ENCODE measurements at regions not wholly inside any gene's neighbourhood (a gene's known extent, or its start where the extent isn't known, plus 50 kb on each side); places are given as distances from the start of the nearest gene placed in this dataset.

DNA sequence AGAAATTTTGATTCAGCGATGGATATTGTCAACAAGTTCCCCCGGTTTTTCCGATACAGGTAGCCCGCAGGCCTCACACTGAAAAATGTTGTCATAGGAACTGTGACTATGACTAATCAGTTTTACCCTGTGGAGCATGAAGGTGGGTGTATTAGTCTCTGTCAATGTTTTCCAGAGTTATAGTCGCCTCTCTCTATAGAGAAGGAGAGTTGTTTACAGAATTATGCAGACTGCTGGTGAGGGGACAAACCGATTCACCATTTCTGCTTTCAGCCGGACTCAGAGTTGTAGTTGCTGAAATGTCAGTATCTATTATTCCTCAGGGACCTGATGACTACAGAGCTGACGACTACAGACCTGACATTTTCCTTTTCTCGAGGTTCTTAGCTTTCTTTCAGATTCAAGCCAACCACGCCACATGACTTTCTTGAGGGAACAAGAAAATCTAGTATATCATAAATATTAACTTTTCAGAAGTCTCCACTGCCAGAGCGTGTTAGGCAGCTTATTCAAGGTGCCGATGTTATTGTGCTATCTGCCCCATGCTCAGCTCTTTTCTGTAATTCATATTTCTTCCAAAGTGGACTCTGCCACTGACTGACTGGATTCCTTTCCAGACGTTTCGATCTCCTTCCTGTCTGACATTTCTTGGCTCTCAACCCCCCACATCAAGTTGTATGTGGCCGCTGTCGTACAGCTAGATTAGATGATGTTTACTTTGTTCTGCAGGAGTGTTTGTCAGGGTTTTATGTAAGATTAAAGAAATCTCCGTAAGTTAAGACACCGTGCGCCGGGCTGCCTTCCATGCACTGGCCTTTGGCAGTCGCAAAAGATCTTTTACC is 178.1 kb downstream of the FGF1 start:
- DNase-seq, result no peak

DNA sequence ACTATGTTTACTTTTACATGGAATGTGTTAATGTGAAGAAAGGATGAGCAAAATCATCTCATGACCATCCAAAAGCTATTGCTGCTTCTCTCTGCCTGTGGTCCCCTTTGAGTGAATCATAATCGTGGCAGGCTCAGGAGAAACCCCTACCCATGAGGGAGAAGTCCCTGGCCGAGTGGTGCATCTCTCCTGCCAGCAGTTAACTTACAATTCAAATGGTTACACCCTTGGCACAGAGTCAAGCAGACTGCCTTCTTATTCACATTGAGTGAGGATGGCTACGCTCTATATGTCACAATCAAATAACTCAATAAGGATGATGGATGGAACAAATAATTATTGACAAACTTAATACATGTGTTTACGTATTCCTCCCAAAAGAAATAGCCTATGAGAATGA is 179.1 kb downstream of the FGF1 start:
- DNase-seq, result no peak

DNA sequence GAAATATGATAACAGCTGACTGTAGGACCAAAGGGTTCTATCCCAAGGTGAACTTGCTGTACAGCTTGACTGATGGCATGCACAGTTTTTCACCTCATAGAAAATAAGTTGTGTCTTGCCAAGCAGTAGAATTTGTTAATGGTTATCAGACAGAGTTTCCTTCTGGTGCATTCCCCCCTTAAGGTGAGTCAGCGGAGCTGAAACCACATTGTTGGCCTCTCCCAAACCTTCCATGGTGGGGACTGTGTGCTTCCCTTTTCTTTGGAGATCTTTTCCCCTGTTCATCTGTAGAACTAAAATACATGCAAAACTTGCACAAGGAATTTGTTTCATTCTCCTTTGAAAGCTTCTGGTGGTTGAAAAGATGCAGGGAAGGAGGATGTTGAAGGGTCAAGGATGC is 179.8 kb downstream of the FGF1 start:
- DNase-seq, result no peak

DNA sequence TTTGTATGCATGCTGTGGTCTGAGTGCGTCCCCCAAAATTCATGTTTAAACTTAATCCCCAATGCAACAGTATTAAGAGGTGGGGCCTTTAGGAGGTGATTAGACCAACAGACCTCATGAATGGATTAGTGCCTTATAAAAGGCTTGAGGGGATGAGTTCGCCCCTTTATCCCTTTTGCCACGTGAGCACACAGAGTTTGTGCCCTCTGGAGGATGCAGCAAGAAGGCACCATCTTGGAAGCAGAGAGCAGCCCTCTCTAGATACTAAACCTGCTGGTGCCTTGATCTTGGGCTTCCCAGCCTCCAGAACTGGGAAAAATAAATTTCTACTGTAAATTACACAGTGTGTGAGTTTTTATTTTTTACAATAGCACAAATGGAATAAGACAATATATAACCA is 177.1 kb upstream of the SPRY4 start:
- DNase-seq, result no peak

DNA sequence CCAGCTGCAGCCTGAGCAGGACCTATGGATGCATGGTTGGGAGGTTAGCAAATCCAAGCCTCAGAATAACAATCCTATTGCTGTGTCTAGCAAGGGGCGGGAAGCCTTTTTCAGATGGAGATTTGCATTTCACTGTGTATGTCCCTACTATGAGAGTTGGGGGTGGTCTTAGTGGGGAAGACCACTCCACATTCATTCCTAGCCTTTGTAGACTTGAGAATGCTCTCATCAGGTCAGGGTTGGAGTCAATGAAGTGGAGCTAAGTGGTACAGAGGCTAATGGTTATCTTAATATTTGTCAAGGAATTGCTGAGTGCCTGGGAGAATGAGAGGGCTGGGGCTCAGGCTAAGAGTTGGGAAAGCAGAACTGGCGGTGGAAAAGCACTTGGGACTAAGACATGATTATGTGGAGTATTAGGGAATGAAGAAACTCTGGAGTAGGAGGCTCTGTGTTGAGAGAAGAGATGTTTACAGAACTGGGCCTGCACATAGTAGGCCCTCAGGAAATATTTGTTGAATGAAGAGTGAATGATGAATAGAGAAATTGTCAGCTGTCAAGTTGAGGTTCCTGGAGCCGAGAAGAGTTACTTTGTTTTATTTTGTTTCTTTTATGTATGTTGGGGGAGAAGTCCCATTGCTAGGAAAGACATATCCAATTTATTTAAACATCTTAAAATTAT is 175.5 kb upstream of the SPRY4 start:
- no peak for DNase-seq

DNA sequence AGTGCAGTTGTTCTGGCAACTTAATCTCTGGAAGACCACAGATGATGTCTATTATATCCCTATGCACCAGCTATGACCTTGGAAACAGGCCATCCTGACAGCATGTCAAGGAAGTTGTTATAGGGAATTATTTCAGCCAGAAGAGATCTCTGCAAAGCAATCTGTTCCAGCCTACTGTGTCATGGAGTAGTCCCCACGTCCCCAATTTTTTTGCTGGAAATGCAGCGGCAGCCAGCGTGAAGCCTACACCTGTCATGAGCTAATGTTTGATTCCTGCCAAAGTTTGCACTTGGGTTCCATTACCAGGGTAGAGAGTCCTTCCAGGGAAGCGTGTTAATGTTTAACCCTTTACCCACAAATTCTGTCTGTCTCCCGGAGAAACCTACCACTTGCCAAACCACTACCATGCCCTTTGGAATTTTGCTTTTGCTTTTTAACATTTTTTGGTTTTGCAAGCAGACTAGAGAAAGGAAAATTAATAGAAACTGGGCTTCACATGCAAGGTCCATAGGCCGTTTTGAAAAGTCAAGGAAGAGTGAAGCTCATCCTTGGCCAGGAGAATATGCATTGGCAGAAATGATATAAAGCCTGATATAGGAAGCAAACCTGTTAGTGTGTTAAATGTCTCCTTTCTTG is 174.9 kb upstream of the SPRY4 start:
- DNase-seq, result peak in 1 of 3 experiments; percentile 14

DNA sequence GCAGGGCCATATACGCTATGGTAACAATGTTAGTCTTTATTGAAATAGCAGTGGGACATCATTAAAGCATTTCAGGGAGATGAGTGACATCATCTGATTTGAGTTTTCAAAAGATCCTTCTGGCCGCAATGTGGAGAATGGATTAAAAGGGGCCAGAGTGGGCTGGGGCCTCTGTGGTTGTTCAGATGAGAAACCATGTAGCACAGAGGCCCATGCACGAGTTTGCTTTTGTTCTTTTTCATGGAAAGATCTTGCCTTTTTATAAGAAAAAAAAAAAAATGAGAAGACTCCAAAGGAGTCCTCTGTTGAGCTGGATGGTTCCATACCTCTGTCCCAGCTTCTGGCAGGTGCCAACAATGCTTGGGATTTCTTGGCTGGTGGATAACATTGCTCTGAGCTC is 173.5 kb upstream of the SPRY4 start:
- no peak for DNase-seq

DNA sequence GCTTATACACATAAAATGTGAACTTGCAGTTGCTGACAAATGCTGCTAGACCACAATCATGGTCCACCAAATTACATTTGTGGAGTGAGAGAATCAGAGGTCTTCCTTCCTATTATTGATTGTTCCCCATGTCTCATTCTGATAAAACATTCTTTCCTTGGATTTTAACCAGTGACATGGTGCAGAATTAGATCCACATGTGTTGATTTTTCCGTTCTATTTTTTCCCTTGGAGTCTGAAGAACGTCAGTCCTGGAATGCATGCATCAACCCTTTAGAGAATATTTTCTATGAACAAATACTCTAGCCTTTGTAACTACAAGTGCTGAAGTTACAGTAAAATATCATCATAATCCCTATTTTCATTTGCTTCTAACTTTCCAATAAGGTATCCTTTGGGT is 170.7 kb upstream of the SPRY4 start:
- DNase-seq, result no peak

DNA sequence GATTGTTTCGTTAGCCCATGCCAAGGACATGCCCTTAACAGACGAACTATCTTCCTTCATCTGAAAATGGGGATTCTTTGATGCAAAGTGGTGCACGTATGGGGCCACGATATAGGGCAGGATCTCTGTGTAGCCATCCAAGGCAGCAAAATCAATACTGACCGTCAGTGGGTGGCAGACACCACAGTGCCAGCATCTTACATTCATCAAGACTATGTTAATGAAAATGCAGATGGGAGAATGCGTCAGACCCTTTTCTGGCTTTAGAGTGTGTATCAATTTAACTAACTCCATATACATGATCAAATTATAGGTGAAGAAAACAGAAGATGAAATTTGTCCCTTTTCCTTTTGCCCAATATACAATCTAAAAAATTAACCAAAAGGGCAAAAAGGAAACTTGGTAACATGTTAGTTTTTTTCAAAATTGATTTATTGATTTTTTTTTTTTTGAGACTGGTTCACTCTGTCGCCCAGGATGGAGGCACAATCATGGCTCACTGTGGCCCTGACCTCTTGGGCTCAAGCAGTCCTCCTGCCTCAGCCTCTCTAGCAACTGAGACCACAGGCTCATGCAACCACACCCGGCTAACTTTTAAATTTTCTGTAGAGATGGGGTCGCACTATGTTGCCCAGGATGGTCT is 169.2 kb upstream of the SPRY4 start:
- DNase-seq, result no peak

DNA sequence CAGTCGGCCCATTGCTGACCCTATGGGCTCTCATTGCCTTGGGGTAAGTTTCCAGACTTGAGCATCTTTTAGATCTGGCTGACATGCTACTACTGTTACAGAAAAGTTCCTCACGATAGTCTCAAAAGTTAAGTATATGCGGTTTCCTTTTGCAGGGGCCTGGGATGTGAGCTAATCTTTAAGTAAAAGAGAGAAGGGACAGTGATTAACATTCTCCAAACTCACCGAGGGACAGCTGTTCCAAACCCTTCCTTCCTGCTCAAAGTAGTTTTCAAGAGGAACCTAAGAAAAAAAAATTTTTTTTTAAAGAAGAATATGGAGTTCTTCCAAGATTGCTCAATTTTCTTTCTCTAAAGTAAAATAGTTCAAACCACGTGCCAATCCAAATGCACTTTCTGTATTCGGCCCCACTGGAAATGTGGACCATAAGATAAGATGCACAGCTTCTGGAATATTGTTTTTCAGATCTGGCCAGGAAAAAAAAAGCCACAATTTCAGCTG is 168.0 kb upstream of the SPRY4 start:
- DNase-seq, result no peak

DNA sequence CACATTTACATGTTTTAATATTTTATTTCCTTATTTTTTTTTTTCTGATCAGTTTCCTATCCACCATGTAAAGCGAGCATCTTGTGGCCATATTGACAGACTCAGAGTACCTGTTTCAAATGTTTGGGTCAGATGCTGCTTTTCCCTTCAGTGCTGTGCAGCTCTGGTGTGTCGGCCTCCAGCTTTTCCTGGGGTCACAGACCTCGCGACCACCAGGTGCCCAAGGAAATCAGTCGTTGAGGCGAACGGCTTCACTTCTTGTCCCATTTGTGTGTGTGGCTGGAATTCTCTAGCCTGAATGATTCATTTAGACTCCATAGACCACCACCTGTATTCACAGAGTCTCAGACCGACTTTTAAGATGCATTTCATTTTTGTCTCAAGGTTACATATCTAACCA is 166.9 kb upstream of the SPRY4 start:
- no peak for DNase-seq

DNA sequence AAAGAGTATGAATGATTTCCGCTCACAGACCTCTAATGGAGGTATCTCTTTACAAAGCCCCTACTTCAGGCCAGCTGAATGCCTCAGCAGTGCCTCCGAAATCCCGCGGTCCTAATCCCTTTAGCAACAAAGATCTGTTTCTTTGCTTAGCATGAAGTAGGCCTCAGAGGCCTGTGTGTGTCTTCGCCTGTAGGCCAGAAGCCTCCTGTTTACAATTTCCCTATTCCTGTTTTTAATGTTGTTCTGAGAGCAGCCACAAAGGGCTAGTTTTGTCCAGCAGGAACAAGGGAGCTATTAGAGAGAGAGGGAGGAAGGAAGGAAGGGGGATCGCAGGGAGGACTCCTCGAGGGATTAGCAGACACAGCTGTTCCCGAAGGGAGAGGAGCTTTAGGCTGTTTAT is 166.4 kb upstream of the SPRY4 start:
- DNase-seq, result no peak

DNA sequence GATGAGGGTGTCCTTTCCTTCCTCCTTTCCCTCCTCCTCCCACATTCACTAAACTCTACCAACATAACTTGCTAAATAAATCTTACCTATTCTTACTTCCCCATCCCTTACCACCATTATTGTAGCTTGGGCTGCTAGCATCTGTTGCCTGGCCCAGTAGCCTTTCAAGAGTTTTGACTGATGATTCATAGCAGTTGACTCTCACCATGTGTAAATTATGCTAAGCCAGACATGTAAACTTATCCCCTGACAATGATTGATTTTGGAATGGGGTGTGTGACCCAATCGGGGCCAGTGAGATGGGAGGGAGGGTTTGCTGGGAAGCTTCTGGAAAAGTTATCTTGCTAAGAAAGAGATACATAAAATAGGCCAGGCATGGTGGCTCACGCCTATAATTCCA is 161.8 kb upstream of the SPRY4 start:
- no peak for DNase-seq

DNA sequence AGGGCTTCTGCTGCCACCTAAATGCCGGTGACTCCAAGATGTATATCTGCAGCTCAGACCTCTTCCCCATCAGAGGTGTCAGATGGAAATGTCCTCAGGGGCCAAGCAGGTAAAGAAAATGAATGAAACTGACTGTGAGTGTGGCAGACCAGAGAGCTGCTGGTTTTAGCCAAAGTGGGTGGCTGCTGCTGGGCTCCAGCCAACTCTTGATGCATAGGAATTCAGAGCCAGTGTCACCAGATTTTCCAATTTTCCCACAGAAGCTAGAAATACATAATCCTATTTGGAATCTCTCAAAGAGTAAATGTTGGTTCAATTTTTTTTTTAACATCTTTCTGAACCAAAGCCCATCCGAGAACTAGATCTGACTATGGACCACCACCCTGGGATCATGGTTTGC is 161.2 kb upstream of the SPRY4 start:
- DNase-seq, result no peak

DNA sequence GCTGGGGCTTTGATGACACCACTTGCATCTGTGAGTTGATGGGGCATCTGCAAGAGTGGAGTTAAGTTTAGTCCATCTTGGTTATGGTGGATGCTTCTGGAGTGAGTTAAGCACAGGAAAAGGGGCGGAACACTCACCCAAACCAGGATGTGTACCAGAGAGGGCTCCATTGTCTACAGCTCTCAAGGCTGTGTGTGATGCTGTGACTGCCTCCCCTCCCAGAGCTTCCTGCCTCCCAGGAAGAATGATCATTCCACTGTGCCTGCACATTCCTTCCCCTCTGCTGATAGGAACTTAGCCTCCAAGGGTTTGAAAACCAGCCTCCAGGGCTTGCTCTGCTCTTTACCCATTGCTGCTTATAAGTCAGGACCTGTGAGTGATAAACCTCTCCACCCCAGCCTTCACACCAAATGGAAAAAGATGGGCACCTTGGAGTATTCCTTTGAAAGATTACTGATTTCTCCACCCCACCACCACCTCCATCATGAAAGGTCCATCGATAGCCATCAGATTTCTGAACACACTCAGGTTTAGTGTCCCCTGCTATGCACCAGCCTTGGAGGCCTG is 160.1 kb upstream of the SPRY4 start:
- DNase-seq, result no peak

DNA sequence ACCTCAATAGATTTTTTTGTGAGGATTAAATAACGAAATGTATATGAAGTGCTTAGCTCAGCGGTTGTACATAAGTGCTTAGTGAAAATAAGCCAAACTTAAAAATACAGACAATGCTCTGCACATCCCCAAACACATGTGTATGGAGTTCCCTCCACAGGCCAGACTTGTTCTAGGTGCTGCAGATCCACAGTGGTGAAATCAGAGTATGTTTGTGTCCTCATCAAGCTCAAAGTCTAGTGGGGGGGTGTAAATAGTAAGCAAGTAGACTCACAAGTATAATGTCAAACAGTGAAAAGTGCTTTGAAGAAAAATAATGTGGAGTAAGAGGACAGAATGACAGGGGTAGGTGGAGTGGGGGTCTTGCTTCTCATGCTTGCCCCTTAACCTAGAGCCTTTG is 157.4 kb upstream of the SPRY4 start:
- no peak for DNase-seq

DNA sequence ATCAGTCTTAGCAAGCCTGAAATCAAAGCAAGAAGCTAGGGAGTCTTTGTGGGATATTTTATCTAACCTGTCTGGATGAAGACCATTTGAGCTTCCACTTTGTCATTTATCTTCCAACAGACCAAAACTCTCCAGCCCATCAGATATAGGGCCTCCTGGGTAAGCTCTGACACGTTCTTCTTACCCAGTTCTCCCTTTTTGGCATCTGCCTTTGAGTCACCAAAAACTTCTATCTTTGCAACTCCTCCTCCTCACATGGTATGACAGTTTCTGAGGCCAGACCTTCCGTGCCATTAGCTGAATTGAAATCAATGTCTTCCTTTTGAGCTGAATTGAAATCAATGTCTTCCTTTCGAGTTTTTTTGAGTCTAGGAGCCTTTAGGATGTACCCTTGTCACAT is 156.6 kb upstream of the SPRY4 start:
- no peak for DNase-seq

DNA sequence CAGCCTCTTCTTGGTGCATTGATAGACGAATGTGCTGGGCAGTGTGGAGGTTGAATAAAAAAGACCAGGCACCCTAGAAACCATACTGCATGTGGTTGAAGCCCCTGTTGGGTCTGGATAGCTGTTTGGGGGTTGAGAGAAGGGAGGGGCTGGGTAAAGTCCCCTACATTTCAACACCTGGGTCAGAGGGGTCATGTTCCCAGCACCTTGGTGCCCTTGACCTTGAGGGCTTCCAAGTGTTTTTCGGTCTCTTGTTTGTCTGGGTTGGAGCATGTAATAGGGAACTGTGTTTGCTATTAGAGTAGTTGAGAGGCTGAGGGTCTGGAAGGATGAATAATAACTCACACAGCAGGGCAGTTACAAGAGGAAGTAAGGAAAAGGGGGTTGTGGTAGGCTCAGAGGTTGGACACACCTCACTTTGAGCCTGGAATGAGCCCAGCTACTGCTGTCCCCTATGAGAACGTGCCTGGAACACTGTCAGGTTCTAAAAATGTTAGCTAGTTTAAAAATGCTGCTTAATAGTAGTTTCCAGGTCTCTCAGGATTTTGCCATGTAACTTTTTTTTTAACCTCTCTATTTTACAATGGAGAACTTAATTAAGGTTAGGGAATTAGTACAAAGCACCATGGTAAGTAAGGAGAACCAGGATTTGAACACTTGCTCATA is 155.2 kb upstream of the SPRY4 start:
- no peak for DNase-seq

DNA sequence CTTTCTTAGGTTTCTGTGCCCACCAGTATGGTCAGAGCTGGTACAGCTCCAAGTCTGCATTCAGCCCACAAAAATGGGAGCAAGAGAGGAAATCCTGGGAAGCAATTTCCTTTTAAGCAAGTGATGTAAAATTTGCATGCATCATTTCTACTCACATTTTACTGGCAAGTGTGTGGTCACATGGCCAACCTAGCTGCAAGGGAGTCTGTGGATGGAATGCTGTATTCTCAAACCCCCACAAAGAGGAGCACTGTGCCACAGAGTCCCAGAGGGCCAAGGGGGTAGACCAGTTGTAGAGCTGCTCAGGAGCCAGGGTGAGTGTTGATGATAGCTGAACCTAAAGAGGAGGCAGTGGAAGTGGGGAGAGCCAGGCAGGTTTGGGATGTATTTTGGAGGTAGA is 154.3 kb upstream of the SPRY4 start:
- no peak for DNase-seq

DNA sequence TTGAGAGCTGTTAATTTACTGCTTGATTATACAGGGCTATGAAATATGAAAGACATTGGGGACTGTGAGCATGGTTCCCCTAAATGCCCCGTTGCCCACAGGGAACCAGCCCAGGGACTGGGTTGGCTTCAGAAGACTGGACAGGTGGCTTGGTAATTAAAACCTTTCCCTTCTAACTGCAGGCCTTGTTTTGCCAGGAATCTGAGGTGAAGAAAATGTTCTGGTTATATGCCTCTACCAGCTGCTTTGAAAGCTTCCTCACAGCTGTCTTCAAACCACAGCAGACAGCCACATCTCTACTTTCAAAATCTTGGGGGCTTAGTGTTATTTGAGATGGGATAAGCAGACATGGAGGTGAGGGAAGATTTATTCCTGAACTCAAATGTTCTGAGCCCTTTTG is 153.3 kb upstream of the SPRY4 start:
- DNase-seq, result no peak

DNA sequence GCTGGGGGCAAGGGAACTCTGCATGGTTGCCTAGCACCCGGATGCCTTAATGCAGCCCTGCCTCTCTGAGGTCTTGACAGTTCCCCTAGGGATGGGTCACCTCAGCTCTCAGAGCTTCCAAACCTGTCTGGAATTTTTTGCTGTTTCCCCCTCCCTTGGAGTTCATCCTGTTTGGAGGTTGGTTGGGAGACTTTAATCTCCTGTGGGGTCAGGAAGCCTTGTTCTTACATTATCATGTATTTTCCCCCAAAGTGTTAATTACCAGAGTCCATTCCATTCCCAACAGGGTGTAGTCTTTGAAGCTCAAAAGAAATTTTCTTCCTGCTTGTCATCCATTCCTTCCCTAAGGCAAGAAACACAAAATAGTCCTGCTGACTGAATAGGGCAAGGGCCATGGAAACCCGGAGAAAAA is 150.3 kb upstream of the SPRY4 start:
- DNase-seq, result no peak

DNA sequence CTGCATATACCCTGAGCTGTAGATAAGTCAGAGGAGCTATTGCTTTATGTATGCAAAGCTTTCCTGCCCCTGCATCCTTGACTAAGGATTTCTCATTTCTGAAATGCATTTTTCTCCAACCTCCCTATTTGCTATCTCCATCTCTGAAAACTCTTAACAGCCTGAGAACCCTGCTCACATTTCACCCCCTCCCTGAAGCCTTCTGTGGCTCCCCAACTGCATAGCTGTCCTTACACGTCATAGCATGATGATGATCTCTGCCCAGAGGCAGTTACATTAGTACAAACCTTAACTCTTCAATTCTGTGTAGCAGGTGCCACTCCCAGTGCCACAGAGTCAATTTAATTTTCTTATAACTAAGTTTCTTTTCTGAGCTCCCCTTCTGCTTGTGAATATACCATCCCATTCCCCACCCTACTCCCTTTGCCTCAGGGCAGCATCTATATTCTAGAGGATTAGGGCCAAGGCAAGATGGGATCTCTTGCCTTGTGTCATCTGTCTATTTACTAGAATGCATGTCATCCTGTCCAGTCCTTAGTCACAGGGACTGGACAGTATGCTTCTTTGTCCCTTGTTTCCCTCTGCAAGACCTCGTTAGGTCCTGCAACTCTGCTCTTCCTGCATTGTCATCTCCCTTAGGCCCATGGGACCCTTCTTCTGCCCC is 149.7 kb upstream of the SPRY4 start:
- DNase-seq, result no peak

Measured in NCI-H1417 (cell line).